GM23338 (cell line): ENCODE measurements at regions not wholly inside any gene's neighbourhood (a gene's known extent, or its start where the extent isn't known, plus 50 kb on each side); places are given as distances from the start of the nearest gene placed in this dataset.

Experiments used
- ATAC-seq: fragments of 200-7000 bp; cut with Tn5 transposase; 3 replicates; pipeline ENCODE4 v1.9.1; 2020
- DNase-seq: peaks from one replicate; pipeline ENCODE4 v3.0.0-alpha.2; 2015; ENCODE audit warnings: low spot score
- H2AFZ ChIP-seq: fragments of 200-600 bp; sonication (generic); 2 replicates; pipeline ENCODE4 v1.8.0; 2016; ENCODE audit warnings: antibody characterized with exemption, mild to moderate bottlenecking, moderate library complexity
- H3F3A ChIP-seq: fragments of 200-600 bp; sonication (generic); replicated peaks from 2 replicates; pipeline ENCODE4 v1.8.0; 2017; ENCODE audit warnings: antibody characterized with exemption, mixed run types, low read depth
- H3K27ac ChIP-seq: fragments of 200-600 bp; sonication (generic); 2 replicates; pipeline ENCODE4 v1.6.1; 2016; ENCODE audit warnings: low read depth
- H3K27me3 ChIP-seq: fragments of 200-600 bp; sonication (generic); 2 replicates; pipeline ENCODE4 v1.8.0; 2016; ENCODE audit warnings: mild to moderate bottlenecking, mixed run types, moderate library complexity; ENCODE audit not compliant: insufficient read depth
- H3K36me3 ChIP-seq: fragments of 200-600 bp; sonication (generic); 2 replicates; pipeline ENCODE4 v1.8.0; 2016; ENCODE audit warnings: mild to moderate bottlenecking; ENCODE audit not compliant: insufficient read depth
- H3K4me1 ChIP-seq: fragments of 200-600 bp; sonication (generic); 2 replicates; pipeline ENCODE4 v1.8.0; 2016; ENCODE audit warnings: mild to moderate bottlenecking, moderate library complexity; ENCODE audit not compliant: insufficient read depth
- H3K4me2 ChIP-seq: fragments of 200-600 bp; sonication (generic); 2 replicates; pipeline ENCODE4 v1.7.1; 2017; ENCODE audit warnings: mixed run types
- H3K4me3 ChIP-seq: fragments of 200-600 bp; sonication (generic); 2 replicates; pipeline ENCODE4 v1.6.1; 2016; ENCODE audit warnings: mixed run types
- H3K79me2 ChIP-seq: fragments of 200-600 bp; sonication (generic); replicated peaks from 2 replicates; pipeline ENCODE4 v1.8.0; 2017; ENCODE audit warnings: mild to moderate bottlenecking; ENCODE audit not compliant: insufficient read depth
- H3K9me2 ChIP-seq: fragments of 200-600 bp; sonication (generic); 2 replicates; pipeline ENCODE4 v1.8.0; 2017; ENCODE audit not compliant: insufficient read depth
- H4K20me1 ChIP-seq: fragments of 200-600 bp; sonication (generic); replicated peaks from 2 replicates; pipeline ENCODE4 v1.8.0; 2017; ENCODE audit warnings: mild to moderate bottlenecking; ENCODE audit not compliant: insufficient read depth
- H3K27ac Mint-ChIP-seq: 2 replicates; pipeline ENCODE4 v1.8.0; 2020; ENCODE audit warnings: inconsistent platforms, mild to moderate bottlenecking, moderate library complexity, mixed read lengths
- H3K27me3 Mint-ChIP-seq: 3 replicates; pipeline ENCODE4 v1.8.0; 2022; ENCODE audit warnings: low read depth, mild to moderate bottlenecking, moderate library complexity, mixed read lengths, inconsistent platforms; ENCODE audit not compliant: insufficient read depth, poor library complexity
- H3K36me3 Mint-ChIP-seq: 3 replicates; pipeline ENCODE4 v1.8.0; 2021; ENCODE audit warnings: low read depth, mild to moderate bottlenecking, inconsistent platforms, moderate library complexity, mixed read lengths
- H3K4me1 Mint-ChIP-seq: 3 replicates; pipeline ENCODE4 v1.8.0; 2020; ENCODE audit warnings: mild to moderate bottlenecking, inconsistent platforms, mixed read lengths
- H3K4me3 Mint-ChIP-seq: 3 replicates; pipeline ENCODE4 v1.8.0; 2021; ENCODE audit warnings: moderate library complexity, mild to moderate bottlenecking, inconsistent platforms, mixed read lengths
- H3K9me3 Mint-ChIP-seq: 3 replicates; pipeline ENCODE4 v1.8.0; 2020; ENCODE audit warnings: moderate library complexity, mild to moderate bottlenecking, inconsistent platforms, mixed read lengths
- EZH2 ChIP-seq: fragments of 200-600 bp; sonication (generic); IDR thresholded peaks from one replicate; pipeline ENCODE4 v1.8.0; 2017; ENCODE audit warnings: antibody characterized with exemption, mild to moderate bottlenecking, low read depth; ENCODE audit not compliant: unreplicated experiment
- EZH2phosphoT487 ChIP-seq: fragments of 200-600 bp; sonication (generic); IDR thresholded peaks from one replicate; pipeline ENCODE4 v1.8.1; 2018; ENCODE audit warnings: antibody characterized with exemption; ENCODE audit not compliant: unreplicated experiment
- JUNB ChIP-seq: IDR thresholded peaks from one replicate; pipeline ENCODE4 v1.6.1; 2016; ENCODE audit warnings: antibody characterized with exemption; ENCODE audit not compliant: unreplicated experiment
- POLR2AphosphoS5 ChIP-seq: IDR thresholded peaks from 2 replicates; pipeline ENCODE4 v1.6.1; 2016; ENCODE audit warnings: antibody characterized with exemption, low read depth
- STAT1 ChIP-seq: IDR thresholded peaks from one replicate; pipeline ENCODE4 v1.6.1; 2016; ENCODE audit warnings: antibody characterized with exemption; ENCODE audit not compliant: unreplicated experiment
- ZNF331 ChIP-seq: fragments of 250-450 bp; sonication (Bioruptor Pico); IDR thresholded peaks from 2 replicates; pipeline ENCODE4 v1.5.0; 2020; ENCODE audit warnings: low read depth, mild to moderate bottlenecking, moderate library complexity
- TF ChIP-seq, protein P1 (sequence below): fragments of 250-450 bp; sonication (Bioruptor Pico); IDR thresholded peaks from 2 replicates; pipeline ENCODE4 v1.5.0; 2020; ENCODE audit warnings: mild to moderate bottlenecking, moderate library complexity
- TF ChIP-seq, protein P2 (sequence below): IDR thresholded peaks from 2 replicates; pipeline ENCODE4 v1.6.1; 2016; ENCODE audit warnings: antibody characterized with exemption
- TF ChIP-seq, protein P3 (sequence below): IDR thresholded peaks from one replicate; pipeline ENCODE4 v1.6.1; 2018; ENCODE audit warnings: antibody characterized with exemption; ENCODE audit not compliant: unreplicated experiment

DNA sequence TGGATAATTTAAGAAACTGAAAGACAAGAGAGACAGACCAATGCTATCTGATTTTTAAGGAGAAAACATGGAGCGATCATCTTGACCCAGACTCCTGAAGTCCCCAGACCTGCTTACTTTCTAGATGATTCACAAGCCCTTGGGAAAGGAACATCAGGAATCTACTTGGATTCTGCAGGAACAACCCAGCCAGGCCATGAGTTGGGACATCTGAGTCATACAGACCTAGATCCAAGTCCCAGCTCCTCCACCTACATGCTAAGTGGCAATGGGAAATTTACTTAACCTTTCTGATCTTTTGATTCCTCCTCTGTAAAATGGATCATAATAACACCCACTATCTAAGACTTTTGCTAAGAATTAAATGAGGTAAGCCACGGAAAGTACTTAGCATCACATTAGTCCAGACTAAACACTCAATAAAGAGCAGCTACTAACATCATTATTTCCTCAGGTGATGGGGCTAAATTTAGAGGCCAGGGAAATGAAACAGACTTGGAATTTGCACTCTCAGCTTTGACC is 61.0 kb upstream of the MAFB start (continued):
- TF ChIP-seq, protein P1, sequence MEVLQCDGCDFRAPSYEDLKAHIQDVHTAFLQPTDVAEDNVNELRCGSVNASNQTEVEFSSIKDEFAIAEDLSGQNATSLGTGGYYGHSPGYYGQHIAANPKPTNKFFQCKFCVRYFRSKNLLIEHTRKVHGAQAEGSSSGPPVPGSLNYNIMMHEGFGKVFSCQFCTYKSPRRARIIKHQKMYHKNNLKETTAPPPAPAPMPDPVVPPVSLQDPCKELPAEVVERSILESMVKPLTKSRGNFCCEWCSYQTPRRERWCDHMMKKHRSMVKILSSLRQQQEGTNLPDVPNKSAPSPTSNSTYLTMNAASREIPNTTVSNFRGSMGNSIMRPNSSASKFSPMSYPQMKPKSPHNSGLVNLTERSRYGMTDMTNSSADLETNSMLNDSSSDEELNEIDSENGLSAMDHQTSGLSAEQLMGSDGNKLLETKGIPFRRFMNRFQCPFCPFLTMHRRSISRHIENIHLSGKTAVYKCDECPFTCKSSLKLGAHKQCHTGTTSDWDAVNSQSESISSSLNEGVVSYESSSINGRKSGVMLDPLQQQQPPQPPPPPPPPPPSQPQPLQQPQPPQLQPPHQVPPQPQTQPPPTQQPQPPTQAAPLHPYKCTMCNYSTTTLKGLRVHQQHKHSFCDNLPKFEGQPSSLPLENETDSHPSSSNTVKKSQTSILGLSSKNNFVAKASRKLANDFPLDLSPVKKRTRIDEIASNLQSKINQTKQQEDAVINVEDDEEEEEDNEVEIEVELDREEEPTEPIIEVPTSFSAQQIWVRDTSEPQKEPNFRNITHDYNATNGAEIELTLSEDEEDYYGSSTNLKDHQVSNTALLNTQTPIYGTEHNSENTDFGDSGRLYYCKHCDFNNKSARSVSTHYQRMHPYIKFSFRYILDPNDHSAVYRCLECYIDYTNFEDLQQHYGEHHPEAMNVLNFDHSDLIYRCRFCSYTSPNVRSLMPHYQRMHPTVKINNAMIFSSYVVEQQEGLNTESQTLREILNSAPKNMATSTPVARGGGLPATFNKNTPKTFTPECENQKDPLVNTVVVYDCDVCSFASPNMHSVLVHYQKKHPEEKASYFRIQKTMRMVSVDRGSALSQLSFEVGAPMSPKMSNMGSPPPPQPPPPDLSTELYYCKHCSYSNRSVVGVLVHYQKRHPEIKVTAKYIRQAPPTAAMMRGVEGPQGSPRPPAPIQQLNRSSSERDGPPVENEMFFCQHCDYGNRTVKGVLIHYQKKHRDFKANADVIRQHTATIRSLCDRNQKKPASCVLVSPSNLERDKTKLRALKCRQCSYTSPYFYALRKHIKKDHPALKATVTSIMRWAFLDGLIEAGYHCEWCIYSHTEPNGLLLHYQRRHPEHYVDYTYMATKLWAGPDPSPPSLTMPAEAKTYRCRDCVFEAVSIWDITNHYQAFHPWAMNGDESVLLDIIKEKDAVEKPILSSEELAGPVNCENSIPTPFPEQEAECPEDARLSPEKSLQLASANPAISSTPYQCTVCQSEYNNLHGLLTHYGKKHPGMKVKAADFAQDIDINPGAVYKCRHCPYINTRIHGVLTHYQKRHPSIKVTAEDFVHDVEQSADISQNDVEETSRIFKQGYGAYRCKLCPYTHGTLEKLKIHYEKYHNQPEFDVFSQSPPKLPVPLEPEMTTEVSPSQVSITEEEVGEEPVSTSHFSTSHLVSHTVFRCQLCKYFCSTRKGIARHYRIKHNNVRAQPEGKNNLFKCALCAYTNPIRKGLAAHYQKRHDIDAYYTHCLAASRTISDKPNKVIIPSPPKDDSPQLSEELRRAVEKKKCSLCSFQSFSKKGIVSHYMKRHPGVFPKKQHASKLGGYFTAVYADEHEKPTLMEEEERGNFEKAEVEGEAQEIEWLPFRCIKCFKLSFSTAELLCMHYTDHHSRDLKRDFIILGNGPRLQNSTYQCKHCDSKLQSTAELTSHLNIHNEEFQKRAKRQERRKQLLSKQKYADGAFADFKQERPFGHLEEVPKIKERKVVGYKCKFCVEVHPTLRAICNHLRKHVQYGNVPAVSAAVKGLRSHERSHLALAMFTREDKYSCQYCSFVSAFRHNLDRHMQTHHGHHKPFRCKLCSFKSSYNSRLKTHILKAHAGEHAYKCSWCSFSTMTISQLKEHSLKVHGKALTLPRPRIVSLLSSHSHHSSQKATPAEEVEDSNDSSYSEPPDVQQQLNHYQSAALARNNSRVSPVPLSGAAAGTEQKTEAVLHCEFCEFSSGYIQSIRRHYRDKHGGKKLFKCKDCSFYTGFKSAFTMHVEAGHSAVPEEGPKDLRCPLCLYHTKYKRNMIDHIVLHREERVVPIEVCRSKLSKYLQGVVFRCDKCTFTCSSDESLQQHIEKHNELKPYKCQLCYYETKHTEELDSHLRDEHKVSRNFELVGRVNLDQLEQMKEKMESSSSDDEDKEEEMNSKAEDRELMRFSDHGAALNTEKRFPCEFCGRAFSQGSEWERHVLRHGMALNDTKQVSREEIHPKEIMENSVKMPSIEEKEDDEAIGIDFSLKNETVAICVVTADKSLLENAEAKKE (CRISPR knock-in tag) = no peak
- no peak for TF ChIP-seq JUNB

DNA sequence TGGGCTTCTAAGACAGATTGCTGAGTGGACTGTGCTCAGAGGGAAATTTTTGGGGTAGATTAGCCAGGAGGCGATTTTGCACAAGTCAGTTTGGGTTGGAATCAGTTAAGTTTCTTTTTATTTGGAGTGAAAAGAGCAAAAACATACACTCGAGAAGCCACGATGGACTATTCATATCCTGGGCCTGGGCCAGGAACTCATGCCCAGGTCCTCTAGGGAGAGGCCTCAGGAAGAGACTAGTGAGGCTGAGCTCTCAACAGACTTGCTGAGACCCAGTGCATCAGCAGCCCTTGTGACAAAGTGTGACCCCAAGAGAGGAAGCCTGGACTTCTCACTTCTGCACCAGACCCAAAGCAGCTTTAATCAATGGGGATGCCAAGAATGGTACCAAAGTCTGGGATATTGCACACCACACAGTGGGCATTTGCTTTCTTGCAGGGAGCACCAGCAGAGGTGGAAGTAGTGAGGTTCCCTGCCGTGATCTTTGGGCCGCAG is 61.6 kb upstream of the MAFB start:
- no peaks in the 10 kb centered on the region for H3F3A ChIP-seq

More for the DNA sequence above, 61.6 kb upstream of the MAFB start:
- Mint-ChIP-seq H3K4me1 (no peaks in the 10 kb centered on the region), H3K27me3 (peaks cover 5% of the 10 kb centered on the region), H3K4me3 (no peak overlapping the region), H3K36me3 (no peaks in the 10 kb centered on the region), H3K9me3 (no peaks in the 10 kb centered on the region; the same call in 2 of the 3 replicates), H3K27ac (no peak overlapping the region)
- Histone ChIP-seq H3K4me1 (no peaks in the 10 kb centered on the region), H3K4me2 (no peak overlapping the region), H3K4me3 (no peak overlapping the region), H2AFZ (no peak overlapping the region), H3K36me3 (no peaks in the 10 kb centered on the region), H4K20me1 (no peaks in the 10 kb centered on the region), H3K27me3 (no peaks in the 10 kb centered on the region), H3K9me2 (peaks cover 7% of the 10 kb centered on the region; the same call in 1 of the 2 replicates), H3K27ac (no peak overlapping the region), H3K79me2 (no peaks in the 10 kb centered on the region)
- DNase-seq (no peak), ATAC-seq (no peak)
- TF ChIP-seq, protein P2, sequence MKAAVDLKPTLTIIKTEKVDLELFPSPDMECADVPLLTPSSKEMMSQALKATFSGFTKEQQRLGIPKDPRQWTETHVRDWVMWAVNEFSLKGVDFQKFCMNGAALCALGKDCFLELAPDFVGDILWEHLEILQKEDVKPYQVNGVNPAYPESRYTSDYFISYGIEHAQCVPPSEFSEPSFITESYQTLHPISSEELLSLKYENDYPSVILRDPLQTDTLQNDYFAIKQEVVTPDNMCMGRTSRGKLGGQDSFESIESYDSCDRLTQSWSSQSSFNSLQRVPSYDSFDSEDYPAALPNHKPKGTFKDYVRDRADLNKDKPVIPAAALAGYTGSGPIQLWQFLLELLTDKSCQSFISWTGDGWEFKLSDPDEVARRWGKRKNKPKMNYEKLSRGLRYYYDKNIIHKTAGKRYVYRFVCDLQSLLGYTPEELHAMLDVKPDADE = no peak
- TF ChIP-seq EZH2 (no peak), STAT1 (no peak), JUNB (no peak), POLR2AphosphoS5 (no peak), EZH2phosphoT487 (no peak), ZNF331 (CRISPR knock-in tag) (no peak)
- TF ChIP-seq, protein P3, sequence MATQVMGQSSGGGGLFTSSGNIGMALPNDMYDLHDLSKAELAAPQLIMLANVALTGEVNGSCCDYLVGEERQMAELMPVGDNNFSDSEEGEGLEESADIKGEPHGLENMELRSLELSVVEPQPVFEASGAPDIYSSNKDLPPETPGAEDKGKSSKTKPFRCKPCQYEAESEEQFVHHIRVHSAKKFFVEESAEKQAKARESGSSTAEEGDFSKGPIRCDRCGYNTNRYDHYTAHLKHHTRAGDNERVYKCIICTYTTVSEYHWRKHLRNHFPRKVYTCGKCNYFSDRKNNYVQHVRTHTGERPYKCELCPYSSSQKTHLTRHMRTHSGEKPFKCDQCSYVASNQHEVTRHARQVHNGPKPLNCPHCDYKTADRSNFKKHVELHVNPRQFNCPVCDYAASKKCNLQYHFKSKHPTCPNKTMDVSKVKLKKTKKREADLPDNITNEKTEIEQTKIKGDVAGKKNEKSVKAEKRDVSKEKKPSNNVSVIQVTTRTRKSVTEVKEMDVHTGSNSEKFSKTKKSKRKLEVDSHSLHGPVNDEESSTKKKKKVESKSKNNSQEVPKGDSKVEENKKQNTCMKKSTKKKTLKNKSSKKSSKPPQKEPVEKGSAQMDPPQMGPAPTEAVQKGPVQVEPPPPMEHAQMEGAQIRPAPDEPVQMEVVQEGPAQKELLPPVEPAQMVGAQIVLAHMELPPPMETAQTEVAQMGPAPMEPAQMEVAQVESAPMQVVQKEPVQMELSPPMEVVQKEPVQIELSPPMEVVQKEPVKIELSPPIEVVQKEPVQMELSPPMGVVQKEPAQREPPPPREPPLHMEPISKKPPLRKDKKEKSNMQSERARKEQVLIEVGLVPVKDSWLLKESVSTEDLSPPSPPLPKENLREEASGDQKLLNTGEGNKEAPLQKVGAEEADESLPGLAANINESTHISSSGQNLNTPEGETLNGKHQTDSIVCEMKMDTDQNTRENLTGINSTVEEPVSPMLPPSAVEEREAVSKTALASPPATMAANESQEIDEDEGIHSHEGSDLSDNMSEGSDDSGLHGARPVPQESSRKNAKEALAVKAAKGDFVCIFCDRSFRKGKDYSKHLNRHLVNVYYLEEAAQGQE = no peak
